DMS 273 (cell line): ENCODE measurements at regions not wholly inside any gene's neighbourhood (a gene's known extent, or its start where the extent isn't known, plus 50 kb on each side); places are given as distances from the start of the nearest gene placed in this dataset.

Experiments used
- DNase-seq: peaks from one replicate; lab custom pipeline; 2025; ENCODE audit not compliant: unreplicated experiment; lab: John Stamatoyannopoulos, UW

- no peak for DNase-seq
These were observed 639.0 kb downstream of the BCOR start for GRCh38 chrX:39458779-39459178.

DNA sequence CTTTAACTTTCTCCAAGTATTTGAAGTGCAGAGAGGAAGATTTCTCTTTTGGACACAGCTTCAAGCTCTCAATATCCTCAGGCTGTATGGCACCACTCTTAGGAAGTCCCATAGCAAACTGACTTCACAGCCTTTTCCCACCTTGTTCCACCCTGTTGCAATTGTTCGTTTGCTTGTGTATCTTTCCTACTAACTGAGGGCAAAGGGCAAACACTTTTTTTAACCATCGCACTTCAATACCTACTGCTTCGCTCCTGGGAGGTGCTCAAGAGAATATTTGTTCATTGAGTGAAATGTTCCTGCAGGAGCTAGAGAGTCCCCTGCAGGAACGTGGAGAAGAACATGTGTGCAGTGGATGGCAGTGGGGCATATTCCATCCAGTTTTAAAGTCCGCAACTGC, 638.6 kb downstream of the BCOR start:
- no peak for DNase-seq

DNA sequence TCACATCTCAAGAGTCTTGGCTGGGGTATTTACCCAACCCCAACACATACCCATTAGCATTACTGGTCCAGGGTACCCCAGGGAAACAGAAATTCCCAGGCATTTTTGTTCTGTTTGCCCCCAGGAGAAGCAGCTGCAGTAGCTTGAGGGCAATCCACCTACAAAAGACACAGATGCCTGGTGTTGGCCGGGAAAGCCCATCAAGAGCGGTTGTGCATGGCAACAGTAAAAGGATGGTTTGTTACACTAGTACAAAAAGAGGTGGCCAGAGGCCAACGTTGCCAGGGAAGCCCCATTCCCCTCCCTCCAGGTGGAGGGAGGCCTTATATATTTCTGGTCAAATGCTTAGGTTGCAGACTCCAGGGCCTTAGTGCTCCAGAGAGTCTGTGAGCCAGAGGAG, 637.8 kb downstream of the BCOR start:
- peak; percentile 17 for DNase-seq

DNA sequence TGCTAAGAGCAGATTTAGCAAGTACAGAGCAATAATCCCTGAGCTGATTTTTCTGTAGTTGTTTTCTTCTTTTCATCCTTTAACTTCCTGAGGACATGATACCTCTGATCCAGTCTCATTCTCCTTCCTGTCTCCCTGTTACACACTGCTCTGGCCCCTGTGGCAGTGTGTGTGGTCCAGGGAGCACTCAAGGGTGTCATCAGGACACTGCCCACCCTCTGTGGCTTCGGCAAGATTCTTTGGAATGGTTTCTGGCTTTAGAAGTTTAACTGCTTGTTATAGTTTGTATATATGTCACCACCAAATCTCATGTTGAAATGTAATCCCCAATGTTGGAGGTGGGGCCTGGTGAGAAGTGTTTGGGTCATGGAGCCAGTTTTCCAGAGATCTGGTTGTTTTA, 637.3 kb downstream of the BCOR start:
- no peak for DNase-seq

GRCh38 chrX:39462835-39463234, 634.9 kb downstream of the BCOR start:
- no peak for DNase-seq

GRCh38 chrX:39464253-39464652, 633.5 kb downstream of the BCOR start:
- DNase-seq: no peak

DNA sequence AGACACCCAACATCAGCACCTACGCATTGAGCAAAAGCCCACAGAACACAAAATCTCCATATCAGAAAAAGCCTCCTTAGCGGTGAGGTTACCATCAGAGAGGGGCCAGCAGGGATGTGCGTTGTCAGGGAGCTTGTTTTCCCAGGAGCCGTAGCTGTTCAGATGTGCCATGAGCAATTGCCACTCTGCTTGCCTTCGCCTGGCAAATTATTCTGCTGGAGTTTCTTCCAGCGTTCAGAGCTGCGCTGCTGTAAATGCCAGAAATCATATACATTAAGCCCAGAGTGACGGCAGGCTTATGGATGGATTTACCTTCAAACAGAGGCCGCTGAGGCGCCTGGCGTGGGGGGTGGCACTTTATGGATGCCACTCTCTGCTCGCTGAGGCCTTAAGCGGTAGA, 632.3 kb downstream of the BCOR start:
- no peak for DNase-seq

GRCh38 chrX:39465906-39466305, 631.9 kb downstream of the BCOR start:
- no peak for DNase-seq

DNA sequence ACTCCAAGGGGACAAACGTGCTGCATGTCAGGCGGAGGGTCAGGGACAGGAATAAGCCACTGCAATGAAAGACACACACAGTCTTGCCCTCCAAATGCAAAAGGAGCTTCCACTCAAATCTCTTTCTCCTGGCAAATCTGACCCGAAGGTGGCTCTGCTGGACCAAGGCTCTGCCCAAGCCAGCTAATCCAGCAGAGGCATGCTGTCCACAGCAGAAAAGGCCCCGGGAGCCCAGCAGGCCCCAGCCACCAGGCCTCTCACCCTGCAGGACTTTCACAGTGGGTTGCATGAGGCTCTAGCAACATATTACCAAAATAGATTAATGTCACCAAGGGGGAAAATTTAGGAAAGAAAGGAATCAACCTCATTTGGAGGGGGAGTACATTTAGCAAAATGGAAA, 628.6 kb downstream of the BCOR start:
- DNase-seq: no peak

DNA sequence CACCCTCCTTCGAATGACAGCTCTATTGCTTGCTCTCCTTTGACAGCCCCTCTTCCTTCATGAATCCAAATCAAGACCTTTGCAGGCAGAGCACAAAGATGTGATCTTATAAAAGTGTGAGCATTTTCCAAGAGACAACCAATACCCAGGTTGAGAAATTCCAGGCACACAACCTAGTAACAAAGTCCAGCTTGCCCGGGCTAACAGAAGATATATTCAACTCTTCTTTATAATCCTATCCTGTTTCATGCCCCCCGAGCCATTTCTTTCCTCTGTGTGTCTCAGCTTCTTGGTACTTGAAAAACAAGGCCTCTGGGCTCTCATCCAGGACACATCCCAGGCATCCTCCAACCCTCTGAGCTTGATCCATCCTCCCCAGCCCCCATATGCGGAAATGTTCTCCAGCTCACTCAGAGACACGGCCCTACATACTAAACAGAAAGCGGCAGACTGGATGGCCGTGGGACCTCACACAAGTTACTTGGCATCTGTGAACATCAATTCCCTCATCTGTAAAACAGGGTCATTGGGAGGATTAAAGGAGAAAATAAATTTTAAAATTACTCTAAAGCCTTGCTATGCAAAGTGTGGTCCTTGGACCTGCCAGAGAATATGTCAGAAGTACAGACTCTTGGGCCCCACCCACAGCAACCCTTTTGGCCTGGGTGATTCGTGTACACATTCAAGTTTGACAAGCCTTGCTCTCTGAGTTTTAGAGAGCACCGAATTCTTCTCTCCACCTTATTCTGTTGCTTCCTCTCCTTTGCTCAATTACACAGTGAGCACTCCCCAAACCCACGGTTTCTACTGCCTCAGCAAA, 627.0 kb downstream of the BCOR start:
- DNase-seq: no peak

GRCh38 chrX:39472161-39472560, 625.6 kb downstream of the BCOR start:
- no peak for DNase-seq

- no peak for DNase-seq
These were observed 623.9 kb downstream of the BCOR start for GRCh38 chrX:39473812-39474211.

DNA sequence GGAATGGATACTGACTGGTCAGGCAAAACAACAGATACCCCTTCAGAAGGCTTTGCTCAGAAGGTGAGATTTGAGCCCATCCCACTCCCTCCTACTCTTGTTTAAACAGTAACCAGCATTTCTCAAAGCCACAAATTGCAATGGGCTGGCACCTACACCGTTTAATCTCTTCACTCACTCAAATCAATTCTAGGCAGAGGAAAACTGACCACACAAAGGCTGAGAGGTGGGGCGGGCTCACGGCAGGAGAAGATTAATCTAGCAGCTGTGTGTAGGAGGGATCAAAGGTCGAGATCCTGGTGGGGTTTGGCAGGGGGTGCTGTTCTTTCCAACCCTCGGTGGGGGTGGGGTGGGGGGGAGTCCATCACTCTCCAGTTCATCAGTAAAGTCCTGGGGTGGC, 622.4 kb downstream of the BCOR start:
- no peak for DNase-seq

- peak; percentile 44 for DNase-seq
These were observed 621.1 kb downstream of the BCOR start for GRCh38 chrX:39476604-39477021.

GRCh38 chrX:39477031-39477761, 620.6 kb downstream of the BCOR start:
- DNase-seq: peak; percentile 67

DNA sequence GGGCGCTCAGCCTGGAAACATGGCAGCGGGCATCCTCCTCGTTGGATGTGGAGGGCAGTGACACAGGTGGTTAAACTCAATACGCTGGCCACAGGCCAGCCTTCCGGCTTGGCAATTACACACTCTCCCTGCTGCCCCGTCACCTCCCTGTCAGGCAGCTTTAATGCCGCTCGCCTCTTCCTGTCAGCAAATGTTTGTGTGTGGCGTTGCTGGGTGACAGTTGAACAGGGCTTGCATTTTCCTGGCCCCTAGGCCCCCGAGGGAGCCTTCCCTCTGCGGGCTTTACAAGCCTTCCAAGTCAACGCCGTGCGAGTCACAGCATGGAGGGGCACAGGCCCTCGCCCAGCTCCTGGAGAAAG, 620.0 kb downstream of the BCOR start:
- peak; percentile 71 for DNase-seq

GRCh38 chrX:39479856-39480255, 617.9 kb downstream of the BCOR start:
- DNase-seq: no peak

GRCh38 chrX:39480963-39481362, 616.8 kb downstream of the BCOR start:
- DNase-seq: no peak

- no peak for DNase-seq
These were observed 616.1 kb downstream of the BCOR start for GRCh38 chrX:39481621-39482020.

- DNase-seq: peak; percentile 32
These were observed 613.3 kb downstream of the BCOR start for GRCh38 chrX:39484159-39485068.

GRCh38 chrX:39487166-39487968, 610.4 kb downstream of the BCOR start:
- DNase-seq: no peak
